SU-DHL-6 (cell line): ENCODE measurements at regions not wholly inside any gene's neighbourhood (a gene's known extent, or its start where the extent isn't known, plus 50 kb on each side); places are given as distances from the start of the nearest gene placed in this dataset.
"Not testable (repeated sequence)": the region's sequence is repeated elsewhere in the genome, so short reads cannot be mapped to it uniquely, and the experiment has no call there.

ENCODE experiments used
- CTCF ChIP-seq: fragments of 200-600 bp; sonication (generic); IDR thresholded peaks from one replicate; pipeline ENCODE4 v1.5.1; 2017; ENCODE audit warnings: antibody characterized with exemption, mild to moderate bottlenecking, low read length, moderate library complexity; ENCODE audit not compliant: insufficient read depth, poor library complexity, severe bottlenecking
- EZH2phosphoT487 ChIP-seq: fragments of 200-600 bp; sonication (generic), shearing (Covaris generic); conservative IDR thresholded peaks from 2 replicates; pipeline ENCODE4 v1.6.1; 2018; ENCODE audit warnings: mild to moderate bottlenecking, antibody characterized with exemption, low read length, moderate library complexity, mixed read lengths

GRCh38 chr2:87542599-87543174 lies 205.2 kb upstream of the PLGLB2 start:
- not testable (repeated sequence) for TF ChIP-seq CTCF, EZH2phosphoT487
